Hematopoietic multipotent progenitor cell (in vitro differentiated cells): ENCODE measurements at regions not wholly inside any gene's neighbourhood (a gene's known extent, or its start where the extent isn't known, plus 50 kb on each side); places are given as distances from the start of the nearest gene placed in this dataset.

Experiments
- DNase-seq, 3 donors: peaks; one replicate each; pipeline ENCODE4 v3.0.0-alpha.2; 2011 to 2015; ENCODE audit warnings: low read depth in 2 of 3, low spot score in 2 of 3

GRCh38 chr19:31500197-31500830, 151.1 kb upstream of the TSHZ3 start:
- DNase-seq: peak in 2 of 3 donors; percentile 19 to 88

GRCh38 chr19:31500946-31501345, 151.7 kb upstream of the TSHZ3 start:
- DNase-seq: no peak

GRCh38 chr19:31501427-31502195, 152.4 kb upstream of the TSHZ3 start:
- DNase-seq: no peak

- DNase-seq: no peak
These were observed 153.4 kb upstream of the TSHZ3 start for GRCh38 chr19:31502536-31503170.

- no peak for DNase-seq
These were observed 154.0 kb upstream of the TSHZ3 start for GRCh38 chr19:31503211-31503610.

- no peak for DNase-seq
These were observed 155.0 kb upstream of the TSHZ3 start for GRCh38 chr19:31504221-31504620.

- no peak for DNase-seq
These were observed 156.3 kb upstream of the TSHZ3 start for GRCh38 chr19:31505596-31505910.

GRCh38 chr19:31506102-31506501, 156.9 kb upstream of the TSHZ3 start:
- no peak for DNase-seq

- no peak for DNase-seq
These were observed 161.4 kb upstream of the TSHZ3 start for GRCh38 chr19:31510635-31511034.

- DNase-seq: no peak
These were observed 161.9 kb upstream of the TSHZ3 start for GRCh38 chr19:31511098-31511497.

GRCh38 chr19:31511696-31512095, 162.5 kb upstream of the TSHZ3 start:
- DNase-seq: no peak

- DNase-seq: no peak
These were observed 163.1 kb upstream of the TSHZ3 start for GRCh38 chr19:31512181-31512970.

- DNase-seq: no peak
These were observed 164.6 kb upstream of the TSHZ3 start for GRCh38 chr19:31513841-31514240.

GRCh38 chr19:31515931-31516330, 166.7 kb upstream of the TSHZ3 start:
- no peak for DNase-seq

- DNase-seq: no peak
These were observed 167.5 kb upstream of the TSHZ3 start for GRCh38 chr19:31516756-31517155.

- no peak for DNase-seq
These were observed 168.3 kb upstream of the TSHZ3 start for GRCh38 chr19:31517224-31518180.

- no peak for DNase-seq
These were observed 169.2 kb upstream of the TSHZ3 start for GRCh38 chr19:31518216-31519020.

GRCh38 chr19:31519256-31519655, 170.0 kb upstream of the TSHZ3 start:
- DNase-seq: no peak

GRCh38 chr19:31519908-31520307, 170.7 kb upstream of the TSHZ3 start:
- no peak for DNase-seq
